Transverse colon (tissue), 4 donors: ENCODE measurements at regions not wholly inside any gene's neighbourhood (a gene's known extent, or its start where the extent isn't known, plus 50 kb on each side); places are given as distances from the start of the nearest gene placed in this dataset.

ENCODE experiments used
- DNase-seq: peaks from one replicate; pipeline ENCODE4 v3.0.0-alpha.2; 2019
- H3K27ac ChIP-seq, 4 donors: fragments of 200-600 bp; sonication (generic); 2 replicates each; pipeline ENCODE4 v1.5.1; 2016 to 2018; ENCODE audit warnings: inconsistent platforms in 4 of 4
- H3K27me3 ChIP-seq: fragments of 200-600 bp; sonication (generic); 2 replicates; pipeline ENCODE4 v1.5.1; 2017; ENCODE audit warnings: inconsistent platforms
- H3K36me3 ChIP-seq, 4 donors: fragments of 200-600 bp; sonication (generic); 2 replicates each; pipeline ENCODE4 v1.5.1; 2017 to 2019; ENCODE audit warnings: inconsistent platforms in 4 of 4
- H3K4me1 ChIP-seq, 4 donors: fragments of 200-600 bp; sonication (generic); 2 replicates each; pipeline ENCODE4 v1.5.1; 2017 to 2020; ENCODE audit warnings: inconsistent platforms in 4 of 4
- H3K4me3 ChIP-seq, 4 donors: fragments of 200-600 bp; sonication (generic); 1 replicate in 1 of 4; 2 replicates in 3 of 4; pipeline versions ENCODE4 v1.5.1 to v1.6.1; 2017 to 2019; ENCODE audit warnings: inconsistent platforms in 4 of 4
- H3K9me3 ChIP-seq, 2 donors: fragments of 200-600 bp; sonication (generic); 2 replicates each; pipeline ENCODE4 v1.5.1; 2017 to 2019; ENCODE audit warnings: inconsistent platforms in 2 of 2
- EP300 ChIP-seq: sonication (generic); formaldehyde crosslinking; IDR thresholded peaks from one replicate; pipeline ENCODE4 v1.6.1; 2017; ENCODE audit warnings: antibody characterized with exemption, low read depth
- POLR2A ChIP-seq: fragments of 450-650 bp; IDR thresholded peaks from one replicate; pipeline ENCODE4 v1.6.1; 2016; ENCODE audit warnings: antibody characterized with exemption, mild to moderate bottlenecking, moderate library complexity
- POLR2AphosphoS5 ChIP-seq, 3 donors: sonication (generic); formaldehyde crosslinking; IDR thresholded peaks; one replicate each; pipeline ENCODE4 v1.6.1; 2016; ENCODE audit warnings: antibody characterized with exemption in 3 of 3
- WGBS, 2 donors: methylation state at CpG; one replicate each; pipeline ENCODE4 v1.1.5; 2018; ENCODE audit warnings: low coverage in 1 of 2; 5-methylcytosine and 5-hydroxymethylcytosine counted together
- in situ Hi-C, 4 donors: fragments of 200-750 bp; cut with MboI; loops; one replicate each; pipeline versions ENCODE4 v1.15.0 to v1.15.1; 2017; ENCODE audit warnings: low sequenced_read_pairs in 3 of 4, low pct_ligation_motif_present in 1 of 4, low pct_unique_long_range_greater_than_20kb in 1 of 4
- intact Hi-C: fragments of 100-400 bp; cut with DNase I; formaldehyde crosslinking; loops from one replicate; pipeline ENCODE4 v1.15.1; 2023; ENCODE audit warnings: low total_unique reads
- TF ChIP-seq, protein P1 (sequence below), 5 experiments: fragments of 200-600 bp in 3 of 5; fragments of 450-650 bp in 2 of 5; sonication (generic) in 3 of 5; IDR thresholded peaks; 1 replicate in 2 of 5; 2 replicates in 3 of 5; pipeline ENCODE4 v1.5.1; 2016 to 2017; ENCODE audit warnings: antibody characterized with exemption in 5 of 5, inconsistent platforms in 3 of 5, mild to moderate bottlenecking in 2 of 5, moderate library complexity in 1 of 5

GRCh38 chr6:167663316-167663715, 163.4 kb upstream of the AFDN start:
- WGBS, 2 donors = 66% methylated on average over 4 of the region's 4 CpGs; no CpG with 5 or more reads in 1 of the 2 donors
- no peaks in the 10 kb centered on the region for H3K27me3 ChIP-seq
- H3K9me3 ChIP-seq = no peaks in the 10 kb centered on the region
- in situ Hi-C loops (no loop called here), intact Hi-C loops (no loop called here)
- no peak for DNase-seq
- H3K4me1 ChIP-seq = peaks cover 0 to 16% (median 2%) of the 10 kb centered on the region in 4 donors
- no peaks in the 10 kb centered on the region for H3K36me3 ChIP-seq
- TF ChIP-seq POLR2AphosphoS5 (IDR thresholded peaks at IDR 0.05) = no peak
- TF ChIP-seq, protein P1, sequence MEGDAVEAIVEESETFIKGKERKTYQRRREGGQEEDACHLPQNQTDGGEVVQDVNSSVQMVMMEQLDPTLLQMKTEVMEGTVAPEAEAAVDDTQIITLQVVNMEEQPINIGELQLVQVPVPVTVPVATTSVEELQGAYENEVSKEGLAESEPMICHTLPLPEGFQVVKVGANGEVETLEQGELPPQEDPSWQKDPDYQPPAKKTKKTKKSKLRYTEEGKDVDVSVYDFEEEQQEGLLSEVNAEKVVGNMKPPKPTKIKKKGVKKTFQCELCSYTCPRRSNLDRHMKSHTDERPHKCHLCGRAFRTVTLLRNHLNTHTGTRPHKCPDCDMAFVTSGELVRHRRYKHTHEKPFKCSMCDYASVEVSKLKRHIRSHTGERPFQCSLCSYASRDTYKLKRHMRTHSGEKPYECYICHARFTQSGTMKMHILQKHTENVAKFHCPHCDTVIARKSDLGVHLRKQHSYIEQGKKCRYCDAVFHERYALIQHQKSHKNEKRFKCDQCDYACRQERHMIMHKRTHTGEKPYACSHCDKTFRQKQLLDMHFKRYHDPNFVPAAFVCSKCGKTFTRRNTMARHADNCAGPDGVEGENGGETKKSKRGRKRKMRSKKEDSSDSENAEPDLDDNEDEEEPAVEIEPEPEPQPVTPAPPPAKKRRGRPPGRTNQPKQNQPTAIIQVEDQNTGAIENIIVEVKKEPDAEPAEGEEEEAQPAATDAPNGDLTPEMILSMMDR (IDR thresholded peaks at IDR 0.05) = no peak
- no peak for TF ChIP-seq EP300
- TF ChIP-seq POLR2A = no peak
- H3K4me3 ChIP-seq = no peak overlapping the region
- no peak overlapping the region for H3K27ac ChIP-seq

- Histone ChIP-seq H3K27ac (no peak overlapping the region), H3K4me3 (no peak overlapping the region), H3K27me3 (no peaks in the 10 kb centered on the region), H3K9me3 (no peaks in the 10 kb centered on the region), H3K36me3 (no peaks in the 10 kb centered on the region), H3K4me1 (peaks cover 0 to 16% (median 2%) of the 10 kb centered on the region in 4 donors)
- TF ChIP-seq, protein P1 (IDR thresholded peaks at IDR 0.05) = no peak
- TF ChIP-seq POLR2AphosphoS5 (IDR thresholded peaks at IDR 0.05) (no peak), EP300 (no peak), POLR2A (no peak)
- intact Hi-C loops (no loop called here), in situ Hi-C loops (no loop called here)
- WGBS, 2 donors = 60 to 71% methylated on average over 6 to 24 of the region's 24 CpGs
- DNase-seq = peak; percentile 40
These were observed 162.8 kb upstream of the AFDN start for GRCh38 chr6:167663784-167664443.

DNA sequence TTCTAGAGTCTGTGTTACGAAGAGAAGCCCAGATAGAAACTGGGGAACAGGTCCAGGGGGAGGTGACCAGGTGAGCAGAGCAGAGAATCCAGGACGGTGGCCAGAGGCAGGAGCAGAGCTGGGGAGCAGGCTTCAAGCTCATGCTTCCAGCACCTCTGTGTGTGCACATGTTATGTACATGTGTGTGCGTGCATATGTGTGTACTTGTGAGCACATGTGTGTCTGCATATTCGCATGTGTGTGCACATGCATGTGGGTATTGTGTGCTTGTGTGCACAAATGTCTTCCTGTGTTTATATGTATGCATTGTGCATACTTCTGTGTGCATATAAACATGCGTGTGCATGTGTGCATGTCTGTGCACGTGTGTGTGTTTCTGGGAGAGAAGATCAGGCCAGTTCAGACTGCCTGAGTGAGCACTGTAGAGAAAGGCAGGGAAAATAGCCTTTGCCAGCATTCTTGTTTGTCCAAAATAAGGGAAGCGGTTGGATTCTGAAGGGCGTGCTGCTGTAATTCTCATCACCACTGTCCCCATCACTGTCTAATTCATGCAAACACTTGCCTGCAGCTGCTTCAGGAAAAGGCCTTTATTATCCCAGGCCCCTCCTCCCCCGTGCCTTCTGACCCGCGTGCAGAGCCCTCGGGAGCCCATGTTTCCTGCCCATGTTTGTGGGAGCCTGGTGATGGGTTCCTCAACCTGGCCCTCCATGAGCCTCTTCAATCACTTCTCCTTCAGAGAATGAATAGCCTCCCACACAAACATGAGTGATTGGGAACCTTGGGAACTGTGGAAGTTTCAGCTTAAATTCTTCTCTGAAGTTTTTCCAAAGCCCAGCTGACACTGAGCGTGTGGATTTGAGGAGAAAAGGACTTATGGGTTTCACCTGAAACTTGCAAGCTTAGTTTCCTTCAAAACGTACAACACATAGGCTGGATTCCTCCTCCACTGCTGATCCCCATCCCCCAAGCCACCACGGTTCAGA, 161.7 kb upstream of the AFDN start:
- peaks cover 0 to 16% (median 2%) of the 10 kb centered on the region in 4 donors for H3K4me1 ChIP-seq
- H3K27ac ChIP-seq = no peak overlapping the region
- TF ChIP-seq POLR2A = no peak
- TF ChIP-seq, protein P1 (IDR thresholded peaks at IDR 0.05) = no peak
- intact Hi-C loops = no loop called here
- no peak overlapping the region for H3K4me3 ChIP-seq
- no peaks in the 10 kb centered on the region for H3K9me3 ChIP-seq
- WGBS, 2 donors = 47 to 80% methylated on average over 3 to 15 of the region's 15 CpGs
- H3K36me3 ChIP-seq = no peaks in the 10 kb centered on the region
- DNase-seq = no peak
- H3K27me3 ChIP-seq = no peaks in the 10 kb centered on the region
- in situ Hi-C loops = no loop called here

GRCh38 chr6:167665698-167666330, 160.9 kb upstream of the AFDN start:
- Histone ChIP-seq H3K4me3 (no peak overlapping the region), H3K4me1 (peaks cover 0 to 14% (median 2%) of the 10 kb centered on the region in 4 donors), H3K36me3 (no peaks in the 10 kb centered on the region), H3K27me3 (no peaks in the 10 kb centered on the region), H3K9me3 (no peaks in the 10 kb centered on the region), H3K27ac (no peak overlapping the region)
- 83% methylated on average over 19 of the region's 19 CpGs; no CpG with 5 or more reads in 1 of the 2 donors for WGBS, 2 donors
- no peak for TF ChIP-seq POLR2AphosphoS5 (IDR thresholded peaks at IDR 0.05)
- TF ChIP-seq, protein P1 (IDR thresholded peaks at IDR 0.05) = no peak
- no peak for TF ChIP-seq EP300
- TF ChIP-seq POLR2A = no peak
- no peak for DNase-seq
- in situ Hi-C loops (no loop called here), intact Hi-C loops (no loop called here)
